GM18519 (cell line): ENCODE measurements at regions not wholly inside any gene's neighbourhood (a gene's known extent, or its start where the extent isn't known, plus 50 kb on each side); places are given as distances from the start of the nearest gene placed in this dataset.

Experiments
- ATAC-seq: cut with Tn5 transposase; IDR thresholded peaks from one replicate; pipeline ENCODE4 v1.9.1; 2021; ENCODE audit warnings: mild to moderate bottlenecking, moderate library complexity; ENCODE audit not compliant: unreplicated experiment, low FRiP score

DNA sequence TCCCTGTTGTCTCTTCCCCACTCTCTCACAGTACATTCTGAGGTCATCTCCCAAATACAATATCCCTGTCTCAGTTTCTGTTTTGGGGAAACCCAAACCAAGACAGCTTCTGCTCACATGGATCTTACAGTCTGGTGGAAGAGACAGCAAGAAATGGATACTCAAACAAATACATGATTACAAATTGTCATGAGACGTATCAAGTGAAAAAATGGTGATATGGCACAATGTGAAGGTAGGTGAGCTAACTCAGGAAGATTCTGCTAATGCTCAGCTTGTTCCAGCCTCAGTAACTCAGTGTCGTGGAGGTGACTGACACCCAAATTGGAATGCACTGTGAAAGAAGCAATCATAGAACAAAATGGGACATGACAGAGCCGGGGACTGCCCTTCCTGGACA lies 68.3 kb downstream of the CHST1 start:
- ATAC-seq: no peak

DNA sequence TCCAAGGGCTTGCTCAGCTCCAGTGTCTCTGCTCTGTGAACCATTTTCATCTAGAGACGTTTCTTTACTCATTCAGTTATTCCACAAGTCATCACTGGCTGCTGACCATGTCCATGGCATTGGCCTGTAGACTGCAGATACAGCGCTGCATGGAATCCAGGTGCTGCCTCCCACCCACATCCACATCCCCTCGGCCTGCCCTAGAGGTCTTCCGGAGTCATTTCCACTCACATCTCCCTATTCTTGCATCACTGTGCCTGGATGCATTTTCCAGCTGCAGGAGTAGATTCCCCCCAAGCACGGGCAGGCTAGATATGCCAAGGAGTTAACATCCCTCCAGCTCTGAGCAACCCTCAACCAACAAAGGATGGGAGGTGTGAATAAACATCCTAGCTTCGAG lies 68.9 kb downstream of the CHST1 start:
- no peak for ATAC-seq

DNA sequence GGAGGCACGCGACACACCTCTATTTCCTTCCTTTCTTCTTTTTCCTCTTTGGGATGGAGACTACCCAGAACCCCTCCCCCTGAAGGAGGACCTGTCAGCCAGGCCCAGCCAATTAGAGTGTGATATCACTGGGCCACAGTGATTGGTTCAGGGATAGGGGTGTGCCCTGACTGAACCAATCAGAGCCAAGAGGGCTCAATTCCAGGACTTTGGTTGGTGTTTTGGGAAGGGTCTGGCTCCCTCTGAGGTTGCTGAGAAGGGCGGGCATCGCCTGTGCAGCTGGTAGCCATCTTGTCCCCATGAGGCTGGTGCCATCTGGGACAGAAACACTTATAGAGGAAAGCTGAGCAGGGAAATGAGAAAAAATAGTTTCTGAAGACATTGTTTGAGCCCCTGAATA lies 71.4 kb downstream of the CHST1 start:
- ATAC-seq: no peak

DNA sequence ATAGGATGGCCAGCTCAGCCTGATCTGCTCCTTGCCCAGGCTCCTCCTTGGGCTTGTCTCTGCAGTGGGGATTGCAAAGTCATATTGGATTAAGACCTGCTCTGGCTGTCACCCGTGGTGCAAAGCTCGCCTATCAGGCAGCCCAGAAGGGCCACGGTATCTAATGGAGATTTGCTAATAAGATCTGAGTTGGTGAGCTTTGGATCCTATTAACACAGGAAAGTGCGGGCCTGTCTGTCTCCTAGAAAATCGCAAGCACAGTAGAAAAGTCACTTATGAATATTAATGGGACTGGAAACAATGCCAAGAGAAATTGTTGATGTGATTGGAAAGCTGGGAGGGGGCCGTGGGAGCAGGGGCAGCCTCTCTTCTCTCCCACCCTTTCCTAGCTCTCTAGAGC lies 72.8 kb downstream of the CHST1 start:
- ATAC-seq: no peak

DNA sequence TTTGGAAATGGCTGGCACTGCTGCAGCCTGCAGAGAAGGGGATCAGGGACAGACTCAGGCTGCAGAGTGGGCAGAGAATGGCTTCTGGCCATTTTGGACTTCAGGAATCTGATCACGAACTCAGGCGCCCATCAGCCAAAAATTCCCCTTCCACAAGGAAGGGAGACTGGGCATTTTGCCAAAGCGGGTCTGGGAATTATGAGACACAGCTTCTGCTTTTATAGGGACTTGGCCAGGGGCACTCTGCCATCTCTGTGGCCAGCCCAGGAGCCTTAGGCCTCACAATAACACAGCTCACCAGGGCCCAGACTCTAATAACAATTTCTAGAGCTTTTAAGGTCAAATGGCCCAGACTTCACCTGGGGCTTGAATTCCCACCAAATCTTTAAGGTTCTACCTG lies 74.7 kb downstream of the CHST1 start:
- ATAC-seq: no peak

DNA sequence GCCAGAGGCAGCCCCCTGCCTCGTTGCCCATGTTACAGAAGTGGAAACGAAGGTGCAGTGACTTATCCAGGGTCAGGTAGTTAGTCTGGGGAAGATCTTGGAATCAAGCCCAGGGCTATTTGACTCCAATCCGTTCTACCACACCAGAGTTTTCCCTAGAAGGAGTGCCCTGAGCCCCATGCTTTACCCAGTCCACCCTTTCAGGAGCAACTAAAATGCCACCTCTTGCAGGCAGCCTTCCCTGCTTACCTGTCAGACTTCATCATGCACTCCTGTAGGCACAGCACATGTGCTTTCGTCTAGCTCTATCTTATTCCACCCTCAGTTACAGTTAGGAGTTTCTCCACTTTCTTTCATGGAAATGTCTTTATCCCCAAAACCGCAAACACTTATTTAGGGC lies 80.2 kb downstream of the CHST1 start:
- no peak for ATAC-seq

DNA sequence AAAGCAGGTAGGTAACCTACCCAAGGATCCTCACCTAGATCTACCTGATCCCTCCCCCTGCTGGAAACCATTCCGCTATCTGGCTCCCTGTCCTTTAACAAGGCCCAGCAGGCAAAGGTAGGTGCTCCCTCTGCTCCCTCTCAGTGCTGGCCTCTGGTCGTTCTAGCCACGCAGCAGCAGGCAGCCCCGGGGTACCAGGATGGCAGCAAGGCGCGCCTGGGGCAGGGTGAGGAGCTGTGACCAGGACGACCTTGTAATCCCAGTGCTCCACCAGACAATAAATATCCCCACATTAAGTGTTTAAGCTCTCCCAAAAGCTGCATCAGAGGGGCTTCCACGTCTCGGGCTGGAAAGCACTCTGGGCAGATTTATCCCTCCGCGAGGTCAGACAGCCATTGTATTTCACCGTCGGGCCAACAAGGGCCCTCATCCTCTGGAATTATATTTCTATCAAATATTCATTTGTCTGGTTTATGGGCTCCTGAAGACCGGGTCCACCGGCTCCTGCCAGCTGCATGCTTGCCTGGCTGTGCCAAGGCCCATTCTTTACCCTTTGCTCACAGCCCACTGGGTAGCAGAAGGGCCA lies 81.3 kb downstream of the CHST1 start:
- ATAC-seq: no peak

DNA sequence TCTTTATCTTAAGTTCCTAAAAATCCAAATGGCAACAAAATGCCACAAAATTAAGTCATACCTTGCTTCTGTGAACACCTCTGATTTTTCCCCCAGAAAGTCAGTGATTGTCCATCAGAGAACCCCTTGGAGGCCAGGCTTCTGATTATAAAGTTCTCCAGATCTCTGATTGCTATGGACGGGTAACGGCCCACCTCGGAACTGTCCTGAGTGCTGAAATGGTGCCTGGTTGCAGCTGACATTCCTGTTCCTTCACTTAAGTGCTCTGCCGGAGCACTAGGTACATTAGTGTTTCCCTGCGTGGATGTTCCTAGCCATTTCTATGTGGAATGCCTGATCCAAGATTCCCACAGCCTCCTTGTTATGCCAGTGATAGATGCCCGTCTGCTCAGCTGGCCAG lies 85.0 kb downstream of the CHST1 start:
- ATAC-seq: no peak

DNA sequence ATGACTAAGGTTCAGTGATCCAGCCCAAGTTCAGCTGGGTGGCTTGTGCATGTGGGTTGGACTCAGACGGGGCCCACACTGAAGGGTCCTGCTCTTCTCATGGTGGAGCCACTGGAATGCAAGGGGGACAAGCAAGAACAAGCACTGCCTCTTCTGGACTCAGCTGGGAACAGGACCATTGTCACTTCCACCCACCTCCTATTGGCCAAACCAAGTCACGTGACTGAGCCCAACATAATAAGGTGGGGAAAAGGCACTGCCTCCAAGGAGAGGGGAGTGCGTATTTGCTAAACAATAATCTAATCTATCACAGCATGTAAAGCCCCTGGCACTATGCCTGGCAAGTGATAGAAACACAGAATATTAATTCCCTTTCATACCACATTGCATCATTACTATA lies 87.1 kb downstream of the CHST1 start:
- no peak for ATAC-seq

DNA sequence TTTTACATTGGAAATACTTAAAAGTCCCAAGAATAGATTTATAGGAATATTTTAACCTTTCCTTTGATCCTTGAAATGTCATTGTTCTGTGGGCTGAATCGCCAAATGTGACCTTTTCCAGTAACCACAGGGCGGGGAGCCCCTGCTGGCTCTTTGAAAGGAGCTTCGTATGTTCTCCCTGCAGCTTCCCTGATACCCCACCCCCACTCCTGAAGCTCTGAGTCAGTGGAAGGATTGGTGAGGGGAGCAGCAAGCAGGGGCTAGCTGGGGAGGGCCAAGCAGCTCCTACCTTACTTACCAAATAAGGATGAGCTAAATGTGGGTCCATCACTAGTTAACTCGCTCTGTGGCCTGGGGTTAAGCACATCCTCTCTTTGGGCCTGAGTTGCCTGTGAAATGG lies 87.7 kb downstream of the CHST1 start:
- no peak for ATAC-seq

DNA sequence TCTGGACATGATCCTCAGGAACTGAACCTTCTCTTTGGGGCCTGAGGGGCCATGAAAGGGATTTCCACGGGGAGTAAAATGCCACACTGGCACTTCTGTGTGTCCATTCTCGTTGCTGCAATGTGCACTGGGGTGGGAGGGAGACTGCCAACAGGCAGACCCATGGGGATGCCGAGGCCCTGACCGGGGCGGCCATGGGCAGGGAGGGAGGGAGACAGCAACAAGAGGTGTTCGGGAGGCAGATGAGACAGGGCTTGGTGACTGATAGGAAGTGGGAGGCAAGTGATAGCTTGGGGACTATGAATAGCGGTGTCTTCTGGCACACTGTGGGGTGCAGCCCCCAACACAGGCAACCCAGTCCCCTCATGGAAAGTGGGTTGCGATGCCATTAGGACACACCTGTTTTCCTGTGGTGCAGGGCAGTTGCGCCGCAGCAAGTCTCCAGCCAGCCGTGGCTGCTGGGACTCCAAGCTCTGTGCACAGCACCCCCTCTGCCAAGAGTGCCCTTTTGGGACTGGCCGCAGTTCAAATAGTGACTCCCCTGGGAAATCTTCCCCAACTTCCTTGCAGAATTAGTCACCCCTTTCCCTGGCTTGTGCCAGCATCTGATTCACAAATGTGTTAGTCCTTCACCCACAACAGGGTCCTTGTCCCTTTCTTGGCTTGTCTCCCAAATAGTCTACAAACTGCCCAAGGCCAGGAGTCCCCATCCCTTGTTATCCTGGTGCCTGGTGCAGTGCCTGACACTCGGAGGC lies 88.8 kb downstream of the CHST1 start:
- no peak for ATAC-seq

DNA sequence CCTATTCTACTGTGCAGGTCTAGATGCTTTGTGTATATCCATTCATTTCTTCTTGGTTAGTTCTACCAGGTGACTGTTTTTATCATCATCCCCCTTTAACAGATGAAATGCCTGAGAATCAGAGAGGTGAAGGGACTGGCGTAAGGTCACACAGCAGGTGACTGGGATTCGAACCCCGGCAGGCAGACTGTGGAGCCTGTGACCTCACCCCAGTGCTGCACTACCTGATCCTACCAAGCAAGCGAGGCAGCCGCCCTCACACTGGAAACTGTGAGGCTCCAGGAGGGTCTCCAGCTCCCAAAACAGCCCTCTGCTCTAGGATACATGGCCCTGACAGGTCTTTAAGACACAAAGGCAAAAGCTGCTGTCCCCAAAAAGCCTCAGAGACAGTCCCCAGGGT lies 91.7 kb downstream of the CHST1 start:
- no peak for ATAC-seq

DNA sequence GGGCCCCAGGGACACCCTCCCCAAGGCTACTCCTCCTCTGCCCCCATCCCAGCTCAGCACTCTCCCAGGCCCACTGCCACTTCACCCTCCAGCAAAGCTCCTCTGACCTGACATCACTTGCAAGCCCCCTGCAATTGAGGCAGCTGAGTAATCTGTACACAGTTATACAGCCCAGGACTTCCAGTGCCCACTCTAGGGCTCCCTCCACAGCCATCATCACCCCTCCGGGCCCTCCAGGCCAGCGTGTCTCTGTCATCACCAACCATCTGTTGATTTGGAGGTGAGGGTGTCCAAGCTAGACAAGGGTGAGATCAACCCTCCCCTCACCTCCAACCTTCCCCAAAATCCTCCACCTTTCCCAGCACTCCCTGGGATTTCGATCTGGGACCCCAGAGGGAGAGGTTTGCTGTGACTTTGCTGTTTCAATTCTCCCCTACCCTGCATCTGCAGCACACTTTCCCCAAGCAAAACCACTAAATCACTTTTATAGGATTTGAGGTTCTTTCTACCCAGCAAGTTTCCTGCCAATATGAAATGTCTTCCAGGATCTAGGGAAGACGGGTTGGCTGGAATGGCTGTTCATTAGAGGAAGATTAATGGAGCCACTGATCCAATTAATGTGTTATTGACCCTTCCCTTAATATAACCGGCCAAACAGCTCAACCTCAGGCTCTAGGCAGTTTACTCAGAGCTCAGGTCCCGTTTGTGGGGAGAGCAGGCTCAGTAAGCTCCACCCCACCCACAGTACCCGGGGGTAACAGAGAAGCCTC lies 92.9 kb downstream of the CHST1 start:
- no peak for ATAC-seq

DNA sequence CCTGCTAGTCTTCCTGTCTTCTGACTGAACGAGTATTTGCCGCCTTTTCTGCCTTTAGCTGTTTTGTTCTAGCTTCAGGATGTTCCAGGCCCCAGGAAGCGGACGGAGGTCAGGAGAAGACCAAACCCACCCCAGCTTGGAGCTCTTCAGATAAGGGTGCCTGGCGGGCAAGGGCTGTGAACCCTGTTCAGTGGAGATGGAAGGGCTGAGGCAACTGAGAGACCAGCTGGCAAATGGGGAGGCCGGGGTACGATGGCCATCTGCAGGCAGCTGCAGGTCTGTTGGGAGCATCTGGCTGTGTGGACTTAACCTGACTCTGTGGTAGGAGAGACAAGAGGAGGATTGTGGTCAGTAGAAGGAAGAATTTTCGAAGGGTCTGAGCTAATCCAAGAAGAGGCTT lies 95.6 kb downstream of the CHST1 start:
- ATAC-seq: no peak

DNA sequence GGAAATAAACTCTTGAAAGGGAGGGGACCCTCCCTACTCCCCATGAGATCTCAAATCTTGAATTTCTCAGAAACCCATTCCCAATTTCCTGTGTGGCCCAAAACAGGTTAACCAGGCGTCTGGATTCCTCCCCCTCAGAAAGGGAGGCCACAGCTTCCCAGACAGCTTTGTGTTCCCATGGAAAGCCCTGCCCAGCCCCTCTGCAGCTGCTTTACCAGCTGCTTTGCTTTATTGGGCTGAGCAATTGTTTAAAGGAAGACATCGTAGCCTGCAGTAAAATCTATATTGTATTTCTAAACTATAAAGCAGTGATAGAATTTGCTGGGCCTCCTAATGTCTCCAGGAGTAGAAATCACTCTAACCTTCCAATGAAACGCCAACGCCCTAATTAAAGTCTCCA lies 97.4 kb downstream of the CHST1 start:
- no peak for ATAC-seq

DNA sequence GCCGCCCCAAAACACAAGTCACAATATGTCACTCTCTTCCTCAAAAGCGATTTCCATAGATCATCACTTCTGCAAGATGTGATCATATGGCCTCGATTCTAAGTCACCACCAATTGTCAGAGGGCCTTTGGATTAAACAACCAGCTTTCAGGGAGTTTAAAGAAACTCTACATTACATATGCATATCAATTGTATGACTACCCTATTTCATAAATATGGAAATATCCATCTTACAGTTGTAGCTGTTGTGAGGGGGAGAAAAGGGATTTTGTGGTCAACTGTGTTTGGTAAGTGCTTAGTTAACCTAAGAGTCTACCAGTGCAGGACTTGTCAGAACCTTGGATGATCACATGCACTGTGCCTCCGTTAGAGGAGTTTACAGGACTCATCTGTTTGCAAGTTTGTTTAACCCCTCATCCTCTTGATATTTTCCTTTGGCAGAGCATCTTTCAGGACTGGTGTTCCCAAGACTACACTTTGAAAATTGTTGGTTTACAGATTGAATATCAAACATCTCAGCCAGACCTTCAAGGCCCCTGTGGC lies 99.9 kb downstream of the CHST1 start:
- no peak for ATAC-seq

DNA sequence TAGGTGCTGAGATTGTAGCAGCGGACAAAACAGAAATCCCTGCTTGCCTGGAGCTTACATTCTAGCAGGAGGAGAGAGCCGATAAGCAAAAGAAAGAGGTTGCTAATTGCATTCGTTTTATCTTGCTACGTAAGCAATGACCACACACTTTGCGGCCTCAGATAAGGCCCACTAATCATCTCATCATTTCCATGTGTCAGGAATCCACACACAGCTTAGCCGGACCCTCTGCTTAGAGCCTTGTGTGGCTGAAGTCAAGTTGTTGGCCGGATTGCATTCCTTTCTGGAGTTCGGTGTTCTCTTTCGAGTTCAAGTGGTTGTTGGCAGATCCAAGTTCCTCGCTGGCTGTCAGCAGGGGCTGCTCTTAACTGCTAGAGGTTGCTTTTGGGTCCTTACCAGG lies 101.6 kb downstream of the CHST1 start:
- no peak for ATAC-seq

DNA sequence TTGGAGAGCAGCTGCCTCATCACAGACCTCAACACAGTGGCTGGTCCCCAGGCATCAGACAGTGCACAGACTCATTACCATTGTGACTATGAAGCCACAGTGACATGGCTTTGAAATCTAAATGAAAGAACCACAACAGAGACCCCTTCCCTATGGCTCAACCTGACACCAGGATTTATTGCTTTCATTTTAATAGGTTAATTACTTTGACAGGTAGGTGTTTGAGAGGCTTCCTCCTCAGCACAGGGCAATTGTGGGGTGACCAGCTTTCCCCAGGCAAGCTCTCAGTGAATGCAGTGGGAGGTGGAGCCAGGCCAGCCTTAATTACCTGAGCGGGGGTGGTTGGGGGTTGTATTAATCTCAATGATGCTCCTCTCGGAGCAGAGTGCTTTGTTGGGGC lies 102.3 kb downstream of the CHST1 start:
- ATAC-seq: no peak

DNA sequence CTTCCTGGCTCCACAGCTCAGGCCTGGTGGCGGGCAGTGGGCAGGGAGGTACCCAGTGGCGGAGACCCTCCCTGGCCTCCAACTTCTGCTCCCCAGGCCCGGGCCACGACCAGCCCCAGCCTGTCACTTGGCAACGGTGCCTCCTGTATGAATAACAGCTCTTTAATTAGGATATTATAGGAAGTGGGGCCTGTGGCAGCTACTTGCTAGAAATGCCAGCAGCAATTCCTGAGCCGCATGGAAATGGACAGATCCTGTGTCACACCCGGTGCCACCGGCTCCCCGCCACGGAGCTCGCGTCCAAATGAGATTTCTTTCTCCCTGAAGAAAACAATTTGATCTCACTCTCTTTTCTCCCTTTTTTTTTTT lies 104.5 kb downstream of the CHST1 start:
- no peak for ATAC-seq

DNA sequence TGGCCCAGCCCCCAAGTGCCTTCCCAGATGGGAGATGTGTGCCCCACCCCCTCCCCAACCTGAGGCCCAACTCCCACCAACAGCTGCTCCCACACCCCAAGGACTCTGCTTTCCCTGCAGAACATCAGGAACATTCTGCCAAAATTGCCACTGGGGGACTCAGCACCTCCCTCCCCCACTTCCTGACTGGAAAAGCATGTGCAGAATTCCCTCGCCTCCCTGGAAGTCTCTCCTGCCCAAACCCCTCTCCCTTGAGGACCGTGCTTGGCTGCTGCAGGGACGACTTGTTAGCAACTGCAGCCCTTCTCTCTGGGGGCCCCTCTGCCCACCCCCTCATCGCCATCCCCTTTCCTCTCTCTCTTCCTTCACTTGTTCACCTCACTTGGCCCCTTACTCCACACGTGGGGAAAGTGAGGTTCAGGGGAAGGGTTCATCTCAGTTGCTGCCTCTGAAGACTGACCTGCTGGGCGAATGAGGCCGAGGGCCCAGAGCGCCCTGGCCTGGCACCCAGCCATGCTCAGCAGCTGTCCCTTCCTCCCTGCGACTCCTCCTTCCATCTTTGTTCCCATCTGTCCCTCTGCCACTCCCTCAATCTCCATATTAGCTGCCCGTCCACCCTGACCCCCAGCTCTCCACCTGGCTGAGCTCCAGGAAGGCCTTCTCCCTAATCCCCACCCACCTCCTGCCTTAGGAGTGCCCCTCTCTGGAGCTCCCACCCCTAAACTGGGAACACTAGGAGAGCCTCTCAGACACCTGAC lies 105.1 kb downstream of the CHST1 start:
- no peak for ATAC-seq
